GM12891 (cell line): ENCODE measurements at regions not wholly inside any gene's neighbourhood (a gene's known extent, or its start where the extent isn't known, plus 50 kb on each side); places are given as distances from the start of the nearest gene placed in this dataset.

ENCODE experiments used
- PAX5 ChIP-seq: IDR thresholded peaks from 2 replicates; pipeline ENCODE4 v1.6.1; 2011; ENCODE audit warnings: low read length, moderate library complexity, mild to moderate bottlenecking; ENCODE audit not compliant: insufficient read depth, severe bottlenecking
- POLR2A ChIP-seq: IDR thresholded peaks from 2 replicates; pipeline ENCODE4 v1.6.1; 2011; ENCODE audit warnings: low read depth, low read length, control low read depth
- POLR2AphosphoS5 ChIP-seq: IDR thresholded peaks from 2 replicates; pipeline ENCODE4 v1.6.1; 2011; ENCODE audit warnings: low read depth, low read length, control low read depth
- POU2F2 ChIP-seq: IDR thresholded peaks from 2 replicates; pipeline ENCODE4 v1.6.1; 2011; ENCODE audit warnings: low read depth, mild to moderate bottlenecking, control low read depth, low read length, moderate library complexity
- TAF1 ChIP-seq: IDR thresholded peaks from 2 replicates; pipeline ENCODE4 v1.6.1; 2011; ENCODE audit warnings: low read depth, low read length, control low read depth

DNA sequence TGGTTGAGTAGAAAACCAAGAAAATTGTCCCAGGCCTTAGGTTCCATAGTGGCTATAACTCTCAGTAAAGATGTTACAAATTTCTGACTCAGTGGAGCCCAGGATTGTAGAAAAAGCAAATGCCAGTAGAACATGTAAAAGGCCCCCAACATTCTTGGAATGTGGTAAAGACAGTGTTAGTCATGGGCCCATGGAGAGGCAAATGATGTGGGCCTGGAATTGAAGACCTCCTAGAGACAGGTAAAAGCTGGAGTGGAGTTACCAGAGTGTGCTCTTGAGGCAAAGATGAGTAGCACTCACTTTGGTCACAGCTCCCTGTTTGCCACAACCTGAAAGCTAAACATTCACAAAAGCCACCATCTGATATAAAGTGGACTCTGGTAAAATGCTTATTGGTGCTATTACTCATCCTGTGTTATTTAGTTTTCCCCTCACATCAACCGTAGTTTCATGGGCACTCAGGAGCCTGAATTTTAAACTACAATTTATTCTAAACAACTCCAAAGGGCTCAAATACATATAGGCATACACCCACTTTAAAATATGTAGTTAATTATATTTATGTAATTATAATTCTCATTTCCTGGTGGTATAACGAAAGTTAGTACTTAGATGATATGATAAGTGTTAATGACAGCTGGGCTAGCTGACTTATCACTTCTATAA is 359.6 kb upstream of the NECTIN3 start:
- TF ChIP-seq POLR2A (no peak), POLR2AphosphoS5 (no peak), PAX5 (no peak), TAF1 (no peak), POU2F2 (no peak)
